ENCODE measurements at regions not wholly inside any gene's neighbourhood (a gene's known extent, or its start where the extent isn't known, plus 50 kb on each side); places are given as distances from the start of the nearest gene placed in this dataset.

DNA sequence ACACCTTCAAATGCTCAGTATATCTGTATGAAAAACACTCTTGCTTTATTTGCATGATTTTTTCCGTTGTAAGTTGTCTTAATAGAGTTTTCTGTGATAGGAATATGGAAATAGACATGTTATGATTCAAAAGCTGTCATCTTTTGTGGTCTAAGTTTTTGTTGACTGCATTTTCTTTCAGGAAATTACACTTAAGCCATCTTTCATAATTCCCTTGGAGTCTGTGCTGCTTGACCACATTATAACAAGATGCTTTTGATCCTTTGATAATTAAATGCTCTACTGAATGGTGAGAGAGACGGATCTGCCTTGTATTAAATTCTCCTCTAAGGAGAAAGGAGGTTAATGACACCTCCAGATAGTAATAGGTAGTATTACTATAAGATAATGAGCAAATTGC lies 272.8 kb upstream of the DAAM1 start:
- no peaks in the 10 kb centered on the region for H4K20me1 ChIP-seq (replicated peaks in 1 of 2; ENCODE audit: control insufficient read depth in 1 of 2, insufficient read depth in 2 of 2, low read length in 2 of 2)
- FAIRE-seq (no peak), DNase-seq (ENCODE audit: low read depth in 1 of 2, low spot score in 2 of 2) (no peak)
- no peaks in the 10 kb centered on the region for H3K79me1 ChIP-seq (ENCODE audit: low read depth, low read length)
- H2BK20ac ChIP-seq (ENCODE audit: low read length), result no peak overlapping the region
- no peak overlapping the region for H2BK15ac ChIP-seq (ENCODE audit: low read length)
- no peaks in the 10 kb centered on the region for H3K4me1 ChIP-seq (replicated peaks in 1 of 4; ENCODE audit: control insufficient read depth in 3 of 4, insufficient read depth in 4 of 4, low read length in 3 of 4)
- no peak overlapping the region for H4K91ac ChIP-seq (replicated peaks; ENCODE audit: insufficient read length, low read length)
- H3K27me3 ChIP-seq (replicated peaks in 1 of 4; ENCODE audit: control insufficient read depth in 3 of 4, extremely low read depth in 1 of 4, insufficient read depth in 3 of 4, low read length in 3 of 4), result no peaks in the 10 kb centered on the region
- no peak overlapping the region for H3K9ac ChIP-seq (replicated peaks in 1 of 4; ENCODE audit: extremely low read depth in 1 of 4, low read depth in 3 of 4, low read length in 3 of 4)
- no peaks in the 10 kb centered on the region for H3K36me3 ChIP-seq (ENCODE audit: control insufficient read depth in 2 of 4, insufficient read depth in 4 of 4, low read length in 3 of 4)
- ChIA-PET POLR2A (ENCODE audit: partially characterized antibody) (interaction anchor here (0.6 kb wide), 1 partner anchor 1004 kb away, joined by 3 read pairs; the partner anchor contains the start of gene LRRC9), CTCF (ENCODE audit: partially characterized antibody) (interaction anchor here (0.9 kb wide), 1 partner anchor 33 kb away, joined by 4 read pairs; no protein-coding TSS in a partner anchor)
- no peak overlapping the region for H2BK120ac ChIP-seq (replicated peaks; ENCODE audit: low read depth, low read length)
- H4K8ac ChIP-seq (ENCODE audit: extremely low read depth, insufficient read depth, low read length), result no peak overlapping the region
- TF ChIP-seq KDM4A (IDR thresholded peaks at IDR 0.05; ENCODE audit: low read depth, low read length, severe bottlenecking), result no peak
- TF ChIP-seq TCF12 (IDR thresholded peaks at IDR 0.05; ENCODE audit: low read depth, low read length), result no peak
- H2AFZ ChIP-seq (ENCODE audit: low read length), result no peak overlapping the region
- no peak overlapping the region for H4K5ac ChIP-seq (ENCODE audit: insufficient read length, low read depth, low read length)
- no peak overlapping the region for H3K23ac ChIP-seq (ENCODE audit: insufficient read length)
- no peak overlapping the region for H2BK12ac ChIP-seq (ENCODE audit: low read depth, low read length)
- no peak overlapping the region for H3K4me3 ChIP-seq (ENCODE audit: extremely low read depth in 1 of 4, insufficient read depth in 2 of 4, low read depth in 3 of 4, low read length in 4 of 4)
- H3K14ac ChIP-seq (ENCODE audit: insufficient read length), result no peak overlapping the region
- no peaks in the 10 kb centered on the region for H3K23me2 ChIP-seq (ENCODE audit: low read depth, low read length)
- no peaks in the 10 kb centered on the region for H3K9me3 ChIP-seq (ENCODE audit: insufficient read depth in 2 of 2, low read depth in 1 of 2, low read length in 1 of 2)
- H3K79me2 ChIP-seq (ENCODE audit: control insufficient read depth in 1 of 2, insufficient read depth in 2 of 2, low read length in 2 of 2), result no peaks in the 10 kb centered on the region
- H3K56ac ChIP-seq (replicated peaks; ENCODE audit: insufficient read length, low read depth, low read length), result no peak overlapping the region
- H3K18ac ChIP-seq (ENCODE audit: extremely low read depth, low read length), result no peak overlapping the region
- WGBS, 2 experiments (ENCODE audit: extremely low coverage in 1 of 2, insufficient coverage in 1 of 2, insufficient read length in 1 of 2, insufficient replicate concordance in 2 of 2, low coverage in 1 of 2, low lambda C conversion rate in 2 of 2, missing lambda C conversion rate in 1 of 2), result 80% methylated on average over 2 of the region's 2 CpGs; no CpG with 5 or more reads in 1 of the 2 experiments
- H2AK5ac ChIP-seq (ENCODE audit: low read depth, low read length), result no peak overlapping the region
- no peak overlapping the region for H3K4me2 ChIP-seq (ENCODE audit: insufficient read depth in 1 of 2, low read depth in 2 of 2, low read length in 2 of 2)
- H3K27ac ChIP-seq (ENCODE audit: low read depth, low read length), result no peak overlapping the region
- no peak overlapping the region for H2BK5ac ChIP-seq (ENCODE audit: low read depth, low read length)
- no peak overlapping the region for H3K4ac ChIP-seq (replicated peaks; ENCODE audit: insufficient read length, low read depth, low read length)
